GM21825 (cell line): ENCODE measurements at regions not wholly inside any gene's neighbourhood (a gene's known extent, or its start where the extent isn't known, plus 50 kb on each side); places are given as distances from the start of the nearest gene placed in this dataset.
"Not testable (repeated sequence)": the region's sequence is repeated elsewhere in the genome, so short reads cannot be mapped to it uniquely, and the experiment has no call there.

Experiments used
- ATAC-seq: cut with Tn5 transposase; IDR thresholded peaks from one replicate; pipeline ENCODE4 v1.9.1; 2021; ENCODE audit warnings: mild to moderate bottlenecking, moderate library complexity; ENCODE audit not compliant: unreplicated experiment

DNA sequence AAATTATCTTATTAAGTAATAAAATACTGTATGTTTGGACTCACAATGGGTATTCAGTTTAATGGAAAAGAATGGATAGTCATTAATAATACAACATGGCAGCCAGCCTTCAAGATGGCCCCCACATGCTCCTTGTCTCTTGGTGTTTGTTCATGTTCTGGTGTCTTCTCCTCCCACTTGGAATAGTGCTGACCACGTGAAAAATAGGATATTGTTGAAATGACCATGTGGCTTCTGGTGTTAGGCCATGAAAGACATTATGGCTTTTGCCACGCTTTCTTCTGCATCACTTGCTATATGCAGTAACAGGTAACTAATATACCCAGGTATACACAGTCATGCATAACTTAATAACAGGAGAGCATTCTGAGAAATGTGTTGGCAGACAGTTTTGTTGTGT lies 341.0 kb downstream of the KCNJ2 start:
- ATAC-seq: no peak

DNA sequence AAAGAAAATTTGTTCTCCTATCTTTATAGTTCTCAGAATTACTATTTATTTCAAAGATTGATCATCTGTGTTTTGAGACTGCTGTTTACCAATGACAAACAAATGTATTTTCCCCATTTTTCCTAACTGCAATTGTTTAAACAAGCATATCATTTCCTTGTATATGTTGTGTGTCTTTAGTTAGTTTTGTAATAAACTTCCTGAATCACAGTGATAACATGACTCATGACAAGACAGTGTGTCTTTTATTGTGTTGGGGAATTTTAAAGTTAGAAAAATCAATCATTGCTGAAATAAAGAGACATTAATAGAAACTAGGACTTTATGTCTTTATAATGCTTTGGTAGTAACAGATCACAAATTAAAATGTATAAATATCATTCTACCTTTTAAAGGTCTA lies 348.5 kb downstream of the KCNJ2 start:
- no peak for ATAC-seq

GRCh38 chr17:70519300-70519699 lies 350.0 kb downstream of the KCNJ2 start:
- ATAC-seq: no peak

DNA sequence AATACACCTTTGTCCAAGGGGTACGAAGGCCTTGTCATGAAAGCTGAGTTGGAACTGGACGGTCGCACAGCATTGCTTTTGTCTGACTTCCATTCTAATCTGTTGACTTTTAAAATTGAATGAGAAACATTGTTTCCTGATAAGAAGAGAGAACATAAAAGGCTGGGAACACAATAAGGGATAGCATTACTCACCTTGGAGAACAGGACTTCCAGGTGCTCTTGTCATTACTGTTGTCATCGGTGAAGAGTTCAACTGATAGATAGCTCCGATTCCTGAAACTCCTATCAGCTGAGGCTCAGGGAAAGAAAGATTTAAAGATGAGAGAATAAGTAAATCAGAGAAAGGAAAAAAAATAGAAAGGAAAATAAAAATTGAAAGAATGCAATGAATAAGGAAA lies 351.1 kb downstream of the KCNJ2 start:
- ATAC-seq: no peak

DNA sequence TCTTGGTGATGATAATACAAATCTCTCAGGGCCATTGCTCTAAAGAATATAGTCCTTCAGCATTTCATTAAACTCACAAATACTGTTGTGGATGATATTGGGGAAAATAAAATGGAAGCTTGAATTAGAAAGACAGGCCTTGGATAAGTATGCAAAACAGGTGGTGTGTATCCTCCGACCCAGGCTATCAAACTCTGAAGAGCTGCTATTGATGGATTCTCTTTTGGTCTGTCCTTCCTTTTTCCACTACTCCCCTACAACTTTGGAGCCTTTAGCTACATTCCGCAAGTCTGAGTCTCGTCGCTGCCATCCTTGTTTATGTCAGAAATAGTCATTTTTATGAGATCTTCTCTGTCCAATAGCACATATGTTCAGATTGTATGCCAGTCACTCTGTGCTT lies 351.6 kb downstream of the KCNJ2 start:
- ATAC-seq: no peak

- ATAC-seq: no peak
These were observed 352.5 kb downstream of the KCNJ2 start for GRCh38 chr17:70521821-70522256.

GRCh38 chr17:70523426-70523825 lies 354.1 kb downstream of the KCNJ2 start:
- ATAC-seq: no peak

GRCh38 chr17:70525035-70525434 lies 355.7 kb downstream of the KCNJ2 start:
- ATAC-seq: not testable (repeated sequence)

GRCh38 chr17:70525961-70526360 lies 356.6 kb downstream of the KCNJ2 start:
- no peak for ATAC-seq

DNA sequence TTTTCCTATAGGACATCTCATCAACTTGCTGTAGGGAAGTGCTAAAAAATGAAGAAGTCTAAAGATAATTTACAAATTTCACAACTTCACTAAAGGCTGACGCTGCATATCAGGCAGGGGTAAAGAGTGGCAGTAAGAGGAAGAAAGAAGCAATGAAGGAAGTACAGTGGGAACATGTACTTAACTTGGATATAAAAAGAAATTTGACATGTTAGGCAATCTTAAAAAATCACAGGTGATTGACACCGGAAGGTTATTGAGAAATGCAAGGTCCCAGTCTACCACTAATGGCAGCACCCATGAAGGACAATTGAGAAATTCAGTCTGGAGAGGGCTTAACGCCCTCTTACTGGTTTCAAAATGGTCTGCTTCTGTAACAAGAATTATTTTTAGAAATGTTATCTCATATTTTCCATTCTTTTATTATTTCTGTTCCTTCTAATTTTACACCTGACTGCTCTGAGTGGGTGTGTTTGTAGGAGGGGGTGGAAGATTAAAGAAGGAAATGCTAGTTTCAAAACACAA lies 358.1 kb downstream of the KCNJ2 start:
- ATAC-seq: no peak

GRCh38 chr17:70533427-70533826 lies 364.1 kb downstream of the KCNJ2 start:
- ATAC-seq: no peak

DNA sequence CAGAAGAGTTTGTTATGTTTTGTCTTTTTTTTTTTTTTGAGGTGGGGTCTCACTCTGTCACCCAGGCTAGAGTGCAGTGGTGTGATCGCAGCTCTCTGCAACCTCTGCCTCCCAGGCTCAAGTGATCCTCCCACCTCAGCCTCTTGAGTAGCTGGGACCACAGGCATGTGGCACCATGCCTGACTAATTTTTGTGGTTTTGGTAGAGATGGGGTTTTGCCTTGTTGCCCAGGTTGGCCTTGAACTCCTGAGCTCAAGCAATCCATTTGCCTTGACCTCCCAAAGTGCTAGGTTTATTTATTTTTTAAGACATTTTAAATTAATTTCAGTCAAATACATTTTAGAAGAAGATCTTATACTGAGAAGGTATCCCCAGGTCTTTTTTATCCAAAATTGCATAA lies 366.7 kb downstream of the KCNJ2 start:
- no peak for ATAC-seq

DNA sequence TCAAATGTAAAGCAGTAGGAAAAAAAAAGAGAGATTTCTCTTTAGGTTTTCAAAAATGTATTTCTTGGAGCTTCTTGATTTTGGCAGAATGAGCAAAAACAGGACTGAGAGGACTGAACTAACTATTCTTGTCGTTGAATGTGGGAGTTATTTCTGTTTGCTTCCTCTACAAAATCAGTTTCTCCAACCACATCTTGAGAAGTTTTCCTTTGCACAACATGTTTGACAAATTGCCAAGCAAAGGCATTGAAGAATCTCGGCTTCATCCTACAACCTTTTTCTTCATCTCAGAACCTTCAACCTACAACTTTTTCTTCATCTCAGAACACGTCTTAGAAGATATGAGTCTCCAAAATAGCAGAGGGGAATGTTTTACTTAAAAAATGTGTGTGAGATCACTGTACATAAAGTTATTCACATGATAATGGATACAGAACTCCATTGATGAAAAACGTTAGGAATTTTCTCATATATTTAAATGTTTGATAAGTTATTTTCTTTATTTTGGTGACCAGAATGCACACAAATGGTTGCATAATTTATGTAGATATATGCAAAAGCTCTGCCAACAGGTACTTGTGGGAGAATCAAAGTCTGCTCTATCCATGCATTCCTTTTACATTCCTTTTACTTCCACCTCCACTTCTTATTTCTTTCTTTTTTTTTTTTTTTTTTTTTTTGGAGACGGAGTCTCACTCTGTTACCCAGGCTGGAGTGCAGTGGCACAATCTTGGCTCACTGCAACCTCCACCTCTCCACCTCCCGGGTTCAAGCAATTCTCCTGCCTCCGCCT lies 370.0 kb downstream of the KCNJ2 start:
- no peak for ATAC-seq

GRCh38 chr17:70542876-70543275 lies 373.5 kb downstream of the KCNJ2 start:
- ATAC-seq: no peak

- ATAC-seq: no peak
These were observed 375.0 kb downstream of the KCNJ2 start for GRCh38 chr17:70544317-70544716.

GRCh38 chr17:70552230-70552981 lies 383.1 kb downstream of the KCNJ2 start:
- ATAC-seq: no peak

- ATAC-seq: no peak
These were observed 383.6 kb downstream of the KCNJ2 start for GRCh38 chr17:70552982-70553334.

DNA sequence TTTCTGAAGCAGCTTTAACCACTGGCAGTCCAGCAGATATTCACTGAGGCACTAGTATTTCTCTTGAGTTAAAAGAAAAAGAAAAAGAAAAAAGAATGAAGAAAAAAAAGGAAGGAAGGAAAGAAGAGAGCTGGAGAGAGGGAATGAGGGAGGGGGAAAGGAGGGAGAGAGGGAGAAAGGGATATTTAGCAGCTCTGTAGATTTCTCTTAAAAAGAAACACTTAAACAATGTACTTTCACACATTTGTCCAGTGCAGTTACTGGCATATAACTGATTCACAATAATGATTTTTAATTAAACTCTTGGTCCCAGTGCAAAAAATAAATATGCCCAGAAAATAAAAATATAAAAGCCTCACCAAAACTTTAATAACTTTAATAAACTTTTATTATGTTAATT lies 386.4 kb downstream of the KCNJ2 start:
- no peak for ATAC-seq

GRCh38 chr17:70558821-70559220 lies 389.5 kb downstream of the KCNJ2 start:
- ATAC-seq: no peak

DNA sequence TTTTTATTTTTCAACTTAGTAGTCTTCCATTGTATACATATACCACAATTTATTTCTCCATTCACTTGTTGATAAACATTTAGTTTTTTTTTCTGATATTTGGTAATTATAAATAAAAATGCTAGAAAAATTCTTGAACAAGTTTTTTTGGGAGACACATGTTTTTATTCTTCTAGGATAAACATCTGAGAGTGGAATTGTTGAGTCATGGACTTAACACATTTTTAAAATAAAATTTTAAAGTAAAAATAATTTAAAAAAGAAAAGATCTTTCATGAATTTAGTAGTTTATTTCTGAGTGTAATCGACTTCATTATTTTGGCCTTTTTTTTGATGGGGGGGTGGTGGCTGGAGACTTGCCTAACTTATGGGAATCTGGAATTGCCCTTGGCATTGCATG lies 391.1 kb downstream of the KCNJ2 start:
- no peak for ATAC-seq

DNA sequence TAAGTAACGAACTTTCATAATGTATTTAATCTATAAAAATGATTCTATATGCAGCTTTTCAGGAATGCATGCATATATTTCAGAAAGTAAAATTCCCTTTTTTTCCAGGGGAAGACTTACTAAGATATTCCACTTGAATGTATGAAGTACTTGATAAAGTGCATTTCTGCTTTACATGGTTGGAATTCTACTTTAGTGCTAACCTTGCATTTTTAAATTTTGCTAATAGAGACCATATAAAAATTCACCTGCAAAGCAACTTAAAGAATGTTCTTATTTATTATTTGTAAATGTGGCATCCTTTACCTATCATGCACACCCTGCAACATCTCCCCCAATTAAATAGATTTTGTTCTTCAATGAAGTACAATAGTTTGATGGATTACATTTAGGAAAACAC lies 392.8 kb downstream of the KCNJ2 start:
- no peak for ATAC-seq

DNA sequence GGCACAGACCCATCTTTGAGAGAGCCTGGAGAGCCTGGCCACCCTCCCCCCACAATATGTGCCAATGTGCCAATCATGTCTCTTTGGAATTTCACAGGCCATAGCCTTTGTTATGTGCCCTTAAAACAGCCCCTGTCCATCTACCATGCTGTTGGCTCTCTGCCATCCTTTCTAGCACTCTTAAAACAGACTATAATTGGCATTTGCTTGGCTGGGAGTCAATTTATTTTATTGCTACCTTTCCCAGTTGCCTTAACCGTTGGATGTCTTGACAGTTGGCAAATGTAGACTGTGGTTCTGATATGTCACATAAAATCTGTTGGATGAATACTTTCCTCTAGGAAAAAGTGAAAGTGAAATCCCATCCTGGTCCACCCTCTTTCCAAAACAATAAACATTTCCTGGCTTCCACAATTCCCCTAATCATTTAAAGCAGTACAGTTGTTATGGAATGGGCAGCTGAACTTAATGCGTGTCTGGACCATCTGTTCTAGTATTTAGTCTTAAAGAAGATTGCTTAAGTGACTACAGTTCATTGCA lies 394.0 kb downstream of the KCNJ2 start:
- no peak for ATAC-seq
